NCI-H187 treated with DMSO at 0.1 percent for 48 hours (cell line): ENCODE measurements at regions not wholly inside any gene's neighbourhood (a gene's known extent, or its start where the extent isn't known, plus 50 kb on each side); places are given as distances from the start of the nearest gene placed in this dataset.

Experiments
- DNase-seq: peaks from one replicate; lab custom pipeline; 2025; lab: John Stamatoyannopoulos, UW

DNA sequence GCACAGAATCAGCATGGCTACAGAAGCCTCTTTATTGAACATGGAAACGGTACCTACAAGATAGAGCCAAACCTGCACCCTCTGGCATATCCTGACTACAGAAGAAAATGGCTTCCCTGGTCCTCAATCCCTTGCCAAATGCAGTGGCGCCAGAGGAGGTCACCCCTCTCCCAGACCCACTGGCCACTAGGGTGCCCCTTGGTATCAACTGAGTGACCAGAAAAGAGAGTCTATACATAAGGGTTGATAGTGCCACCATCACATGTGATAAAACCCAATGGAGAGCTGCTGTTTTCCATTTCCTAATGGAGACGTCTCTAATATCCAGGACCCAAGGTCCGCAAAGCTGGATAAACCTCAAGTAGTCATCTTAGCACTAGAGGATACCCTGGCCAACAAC lies 52.7 kb upstream of the ALK start:
- no peak for DNase-seq

GRCh38 chr2:29977284-29977683 lies 55.9 kb upstream of the ALK start:
- no peak for DNase-seq

DNA sequence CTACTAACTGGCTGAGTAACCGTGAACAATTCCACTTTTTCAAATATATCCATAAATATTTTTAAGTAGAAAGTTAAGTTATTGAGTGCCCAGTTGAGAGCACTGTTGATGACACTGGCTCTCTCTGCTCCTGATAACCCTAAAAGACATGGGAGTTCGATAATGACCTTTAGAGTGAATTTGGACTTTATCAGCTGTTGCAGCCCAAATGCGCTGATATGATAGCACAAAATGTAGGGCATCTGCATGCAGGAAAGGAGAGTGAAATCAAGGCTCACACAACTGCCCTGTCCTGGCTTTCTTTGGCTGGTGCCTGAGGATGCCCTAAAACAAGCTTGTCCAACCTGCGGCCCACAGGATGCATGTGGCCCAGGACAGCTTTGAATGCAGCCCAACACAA lies 60.0 kb upstream of the ALK start:
- no peak for DNase-seq

DNA sequence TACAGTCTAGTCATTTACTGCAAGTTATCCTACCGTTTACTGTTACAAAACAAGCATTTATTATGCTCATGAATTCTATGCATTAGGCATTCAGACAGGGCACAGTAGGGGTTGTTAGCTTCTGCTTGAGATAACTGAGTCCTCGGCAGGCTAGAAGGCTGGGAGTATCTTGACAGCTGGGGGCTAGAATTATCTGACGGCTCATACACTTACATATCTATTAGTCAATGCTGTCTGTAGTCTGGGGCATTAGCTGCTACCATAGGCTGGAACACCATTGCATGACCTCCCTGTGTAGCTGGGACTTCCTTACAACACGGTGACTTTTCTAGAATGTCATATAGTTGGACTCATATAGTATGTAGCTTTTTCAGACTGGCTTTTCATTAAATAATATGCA lies 61.9 kb upstream of the ALK start:
- DNase-seq: no peak

DNA sequence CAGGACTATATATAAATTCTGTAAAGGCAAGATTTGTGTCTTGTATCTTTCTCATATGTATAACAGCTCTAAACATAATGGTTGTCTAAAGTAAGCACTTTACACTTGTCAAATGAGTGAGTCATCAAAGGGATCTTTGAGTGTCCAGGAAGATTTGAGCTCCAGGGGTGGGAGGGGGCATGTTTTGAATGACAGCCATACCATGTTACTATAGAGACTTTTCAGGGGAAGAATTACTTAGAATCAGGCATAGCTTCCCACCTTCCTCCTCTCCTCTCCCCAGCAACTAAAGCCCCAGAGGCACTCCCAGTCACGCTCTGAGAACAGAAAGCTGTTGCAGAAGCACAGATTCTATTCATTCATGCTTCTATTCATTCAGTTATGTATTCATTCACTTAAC lies 65.8 kb upstream of the ALK start:
- no peak for DNase-seq

- no peak for DNase-seq
Measured at GRCh38 chr2:29990129-29990528, 68.7 kb upstream of the ALK start.

GRCh38 chr2:29991086-29991485 lies 69.7 kb upstream of the ALK start:
- no peak for DNase-seq

DNA sequence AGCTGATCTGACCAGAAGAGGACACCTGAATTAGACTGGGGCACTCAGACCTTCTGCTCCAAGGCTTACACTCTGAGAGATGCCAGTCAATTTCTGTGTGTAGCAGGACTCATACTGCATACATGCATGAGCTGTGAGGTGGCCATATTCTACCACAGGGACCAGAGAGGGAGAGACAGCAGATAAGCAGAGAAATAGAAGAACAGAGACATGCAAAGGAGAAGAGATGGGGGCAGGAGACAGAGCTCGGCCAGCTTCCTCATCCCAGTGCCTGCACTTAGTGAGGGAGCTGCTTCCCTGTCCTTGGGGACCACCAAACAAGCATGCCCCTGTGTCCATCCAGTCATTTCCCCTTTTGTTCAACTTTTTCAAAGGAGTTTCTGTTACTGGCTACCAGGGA lies 73.9 kb upstream of the ALK start:
- DNase-seq: no peak

DNA sequence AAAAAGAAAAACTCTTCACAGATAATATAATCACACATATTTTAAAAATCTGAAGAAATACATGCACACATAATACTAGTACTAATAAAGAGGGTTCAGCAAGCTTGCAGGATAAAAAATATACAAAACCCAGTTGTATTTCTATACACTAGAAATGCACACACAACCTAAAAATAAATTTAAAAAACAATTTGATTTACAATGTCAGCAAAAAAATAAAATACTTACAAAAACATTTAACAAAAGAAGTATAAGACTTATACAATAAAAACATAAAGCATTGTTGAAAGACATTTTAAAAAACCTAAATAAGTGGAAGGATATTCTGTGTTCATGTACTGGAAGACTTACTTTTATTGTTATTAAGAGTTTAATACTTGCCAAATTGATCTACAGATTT lies 81.7 kb upstream of the ALK start:
- no peak for DNase-seq

GRCh38 chr2:30022444-30023071 lies 101.2 kb upstream of the ALK start:
- DNase-seq: no peak

GRCh38 chr2:30024281-30024680 lies 102.9 kb upstream of the ALK start:
- no peak for DNase-seq

GRCh38 chr2:30026091-30027055 lies 105.0 kb upstream of the ALK start:
- no peak for DNase-seq

DNA sequence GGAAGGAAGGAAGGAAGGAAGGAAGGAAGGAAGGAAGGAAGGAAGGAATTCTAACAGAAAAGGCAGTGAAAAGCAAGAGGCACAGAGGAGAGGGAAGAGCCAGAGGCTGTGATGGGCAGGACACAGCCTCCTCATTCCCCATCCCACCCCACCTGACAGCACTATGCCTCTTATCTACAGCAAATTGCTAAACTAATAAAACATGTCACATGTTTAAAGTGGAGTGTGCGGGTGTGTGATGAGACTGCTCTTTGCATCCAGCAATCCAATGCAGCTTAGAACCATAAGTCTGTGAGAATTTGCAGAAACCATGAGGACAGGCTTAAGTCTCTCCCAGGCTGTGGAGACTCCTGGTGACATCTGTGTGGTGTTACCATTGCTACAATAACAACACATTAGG lies 108.4 kb upstream of the ALK start:
- no peak for DNase-seq

- DNase-seq: no peak
Measured at GRCh38 chr2:30030361-30030760, 109.0 kb upstream of the ALK start.

DNA sequence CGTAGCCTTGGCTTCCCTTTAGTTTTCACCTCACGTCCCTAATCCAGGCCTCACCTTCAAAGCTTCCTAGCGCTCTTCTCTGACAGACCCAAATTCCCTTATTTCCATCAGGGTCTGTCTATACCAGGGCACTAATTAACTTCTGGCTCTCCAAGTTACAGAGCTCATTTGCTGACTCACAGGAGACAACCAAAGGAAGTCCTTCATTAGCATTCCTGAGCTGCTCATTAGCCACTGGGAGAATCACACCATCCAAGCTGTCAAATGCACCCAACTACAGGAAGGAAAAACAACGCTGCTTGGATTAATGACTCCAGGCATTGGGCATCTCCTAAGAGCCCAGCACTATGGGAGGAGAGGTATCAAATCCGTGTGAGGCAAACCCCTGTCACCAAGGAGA lies 109.8 kb upstream of the ALK start:
- DNase-seq: no peak

- no peak for DNase-seq
Measured at GRCh38 chr2:30034052-30034775, 112.6 kb upstream of the YPEL5 start.

DNA sequence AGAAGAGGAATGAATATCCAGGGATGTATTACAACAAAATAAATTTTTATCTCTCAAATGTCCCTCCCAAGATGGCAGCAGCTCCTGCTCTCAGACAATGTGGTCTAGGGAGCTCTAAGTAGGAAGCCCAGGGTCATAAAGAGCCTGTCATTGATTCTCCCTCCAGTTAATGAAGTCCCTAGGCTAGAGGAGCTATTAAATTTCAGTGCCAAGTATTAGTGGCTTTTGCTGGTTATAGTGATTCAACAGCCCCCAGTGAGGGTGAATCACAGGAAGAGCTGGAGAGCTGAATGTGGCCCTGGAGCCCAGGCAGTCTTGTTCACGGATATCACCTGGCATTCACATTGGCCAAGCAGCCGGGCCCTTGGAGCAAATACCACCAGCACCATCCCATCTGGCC lies 109.8 kb upstream of the YPEL5 start:
- DNase-seq: no peak

DNA sequence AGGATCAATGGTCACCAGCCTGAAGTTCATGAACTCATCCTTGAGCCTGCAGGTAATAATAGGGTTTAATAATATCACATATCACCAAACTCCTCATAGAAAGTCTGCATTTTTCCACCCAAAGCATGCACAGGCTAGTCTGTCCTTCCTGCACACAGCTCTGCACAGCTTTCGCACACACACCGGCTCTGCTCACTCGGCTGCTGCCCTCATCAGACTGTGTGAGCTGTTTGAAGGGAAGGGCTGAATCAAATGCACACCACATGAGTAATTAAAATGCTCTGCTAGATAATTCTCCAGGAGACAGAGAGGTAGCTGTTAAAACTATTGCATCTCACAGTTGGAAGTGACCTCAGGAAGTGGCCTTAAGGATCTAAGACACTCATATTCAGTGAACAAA lies 108.4 kb upstream of the YPEL5 start:
- DNase-seq: no peak

DNA sequence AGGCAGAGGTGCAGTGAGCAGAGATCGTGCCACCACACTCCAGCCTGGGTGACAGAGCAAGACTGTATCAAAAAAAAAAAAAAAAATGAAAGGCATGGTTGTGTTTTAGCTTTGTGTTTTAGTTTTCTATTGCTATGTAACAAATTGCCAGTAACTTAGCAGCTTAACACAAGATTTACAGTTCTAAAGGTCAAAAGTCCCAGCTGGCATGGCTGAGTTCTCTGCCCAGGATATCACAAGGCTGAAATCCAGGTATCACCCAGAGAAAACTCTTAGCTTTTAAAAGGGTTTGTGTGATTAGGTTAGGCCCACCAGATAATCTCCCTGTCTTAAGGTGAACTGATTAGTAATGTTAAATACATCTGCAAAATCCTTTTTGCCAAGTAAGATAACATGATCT lies 107.7 kb upstream of the YPEL5 start:
- no peak for DNase-seq

GRCh38 chr2:30040147-30040546 lies 106.7 kb upstream of the YPEL5 start:
- DNase-seq: no peak

DNA sequence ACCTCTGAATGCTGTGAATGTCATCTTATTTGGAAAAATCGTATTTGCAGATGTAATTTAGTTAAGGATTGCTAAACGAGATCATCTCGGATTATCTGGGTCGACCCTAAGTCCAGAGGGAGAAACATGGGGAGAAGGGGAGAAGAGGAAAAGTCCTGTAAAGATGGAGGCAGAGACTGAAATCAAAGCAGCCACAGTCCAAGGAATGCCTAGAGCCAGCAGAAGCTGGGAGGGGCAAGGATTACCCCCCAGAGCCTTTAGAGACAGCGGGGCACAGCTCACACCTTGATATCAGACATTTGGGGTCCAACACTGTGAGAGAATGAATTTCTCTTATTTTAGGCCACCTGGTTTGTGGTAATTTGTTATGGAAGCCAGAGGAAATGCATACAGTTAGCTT lies 104.9 kb upstream of the YPEL5 start:
- DNase-seq: no peak

- DNase-seq: no peak
Measured at GRCh38 chr2:30046396-30046795, 100.4 kb upstream of the YPEL5 start.

GRCh38 chr2:30046979-30047378 lies 99.8 kb upstream of the YPEL5 start:
- DNase-seq: no peak
